ENCODE measurements at regions not wholly inside any gene's neighbourhood (a gene's known extent, or its start where the extent isn't known, plus 50 kb on each side); places are given as distances from the start of the nearest gene placed in this dataset.

GRCh38 chr13:88377852-88378251 lies 706.7 kb downstream of the SLITRK5 start:
- TF ChIP-seq CTCF (IDR thresholded peaks at IDR 0.05; ENCODE audit: insufficient read depth, low read length, poor library complexity, severe bottlenecking) (no peak), EZH2phosphoT487 (conservative IDR thresholded peaks at IDR 0.05; ENCODE audit: low read length) (no peak)
